ENCODE measurements at regions not wholly inside any gene's neighbourhood (a gene's known extent, or its start where the extent isn't known, plus 50 kb on each side); places are given as distances from the start of the nearest gene placed in this dataset.

- FAIRE-seq (no peak), DNase-seq (ENCODE audit: insufficient read length, low spot score) (no peak)
- TF ChIP-seq TAF1 (IDR thresholded peaks at IDR 0.05; ENCODE audit: low read depth, low read length) (no peak), SPI1 (IDR thresholded peaks at IDR 0.05; ENCODE audit: low read depth, low read length) (no peak), POU2F2 (IDR thresholded peaks at IDR 0.05; ENCODE audit: low read depth, low read length) (no peak), POLR2A (IDR thresholded peaks at IDR 0.05; ENCODE audit: low read depth, low read length) (no peak), PAX5 (IDR thresholded peaks at IDR 0.05; ENCODE audit: insufficient read depth, low read length, severe bottlenecking) (no peak), POLR2AphosphoS5 (IDR thresholded peaks at IDR 0.05; ENCODE audit: low read depth, low read length) (no peak)
Measured at GRCh38 chr2:106618614-106619013, 131.4 kb downstream of the CD8B2 start.

- TF ChIP-seq SPI1 (IDR thresholded peaks at IDR 0.05; ENCODE audit: low read depth, low read length): no peak
- no peak for TF ChIP-seq PAX5 (IDR thresholded peaks at IDR 0.05; ENCODE audit: insufficient read depth, low read length, severe bottlenecking)
- TF ChIP-seq POLR2AphosphoS5 (IDR thresholded peaks at IDR 0.05; ENCODE audit: low read depth, low read length): no peak
- no peak for TF ChIP-seq POLR2A (IDR thresholded peaks at IDR 0.05; ENCODE audit: low read depth, low read length)
- no peak for TF ChIP-seq POU2F2 (IDR thresholded peaks at IDR 0.05; ENCODE audit: low read depth, low read length)
- TF ChIP-seq TAF1 (IDR thresholded peaks at IDR 0.05; ENCODE audit: low read depth, low read length): no peak
- DNase-seq (ENCODE audit: insufficient read length, low spot score): no peak
- no peak for FAIRE-seq
Measured at GRCh38 chr2:106623456-106623855, 136.3 kb downstream of the CD8B2 start.

- FAIRE-seq (no peak), DNase-seq (ENCODE audit: insufficient read length, low spot score) (no peak)
- TF ChIP-seq PAX5 (IDR thresholded peaks at IDR 0.05; ENCODE audit: insufficient read depth, low read length, severe bottlenecking): no peak
- no peak for TF ChIP-seq POLR2A (IDR thresholded peaks at IDR 0.05; ENCODE audit: low read depth, low read length)
- TF ChIP-seq POLR2AphosphoS5 (IDR thresholded peaks at IDR 0.05; ENCODE audit: low read depth, low read length): no peak
- no peak for TF ChIP-seq SPI1 (IDR thresholded peaks at IDR 0.05; ENCODE audit: low read depth, low read length)
- no peak for TF ChIP-seq TAF1 (IDR thresholded peaks at IDR 0.05; ENCODE audit: low read depth, low read length)
- TF ChIP-seq POU2F2 (IDR thresholded peaks at IDR 0.05; ENCODE audit: low read depth, low read length): no peak
Measured at GRCh38 chr2:106624787-106625380, 137.7 kb downstream of the CD8B2 start.

GRCh38 chr2:106628377-106628776, 141.2 kb downstream of the CD8B2 start:
- DNase-seq (ENCODE audit: insufficient read length, low spot score) (no peak), FAIRE-seq (no peak)
- TF ChIP-seq POLR2AphosphoS5 (IDR thresholded peaks at IDR 0.05; ENCODE audit: low read depth, low read length): no peak
- no peak for TF ChIP-seq SPI1 (IDR thresholded peaks at IDR 0.05; ENCODE audit: low read depth, low read length)

DNA sequence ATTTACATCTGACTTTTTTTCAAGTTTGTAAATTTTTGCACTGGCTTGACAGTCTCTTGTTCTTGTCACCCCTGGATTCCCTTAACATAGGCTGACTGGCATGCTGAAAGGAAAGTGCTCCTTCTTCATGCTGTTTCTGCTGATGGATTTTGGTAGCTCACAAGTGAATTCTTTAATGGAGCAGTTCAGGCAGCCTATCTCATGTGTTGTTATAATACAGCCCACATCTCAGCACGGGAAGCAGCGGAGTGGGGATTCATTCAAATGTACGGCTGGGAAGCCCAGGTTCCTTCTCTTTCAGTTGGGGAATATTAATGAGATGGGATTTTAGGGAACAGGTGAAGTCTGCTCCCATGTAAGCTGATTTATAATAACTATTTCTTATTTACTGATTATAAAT, 142.8 kb downstream of the CD8B2 start:
- TF ChIP-seq PAX5 (IDR thresholded peaks at IDR 0.05; ENCODE audit: insufficient read depth, low read length, severe bottlenecking): no peak
- TF ChIP-seq POU2F2 (IDR thresholded peaks at IDR 0.05; ENCODE audit: low read depth, low read length): no peak
- no peak for TF ChIP-seq TAF1 (IDR thresholded peaks at IDR 0.05; ENCODE audit: low read depth, low read length)
- TF ChIP-seq POLR2A (IDR thresholded peaks at IDR 0.05; ENCODE audit: low read depth, low read length): no peak
- no peak for TF ChIP-seq SPI1 (IDR thresholded peaks at IDR 0.05; ENCODE audit: low read depth, low read length)
- no peak for TF ChIP-seq POLR2AphosphoS5 (IDR thresholded peaks at IDR 0.05; ENCODE audit: low read depth, low read length)
- no peak for DNase-seq (ENCODE audit: insufficient read length, low spot score)
- no peak for FAIRE-seq

- TF ChIP-seq POLR2A (IDR thresholded peaks at IDR 0.05; ENCODE audit: low read depth, low read length): no peak
- DNase-seq (ENCODE audit: insufficient read length, low spot score) (no peak), FAIRE-seq (no peak)
Measured at GRCh38 chr2:106631281-106631680, 144.1 kb downstream of the CD8B2 start.

DNA sequence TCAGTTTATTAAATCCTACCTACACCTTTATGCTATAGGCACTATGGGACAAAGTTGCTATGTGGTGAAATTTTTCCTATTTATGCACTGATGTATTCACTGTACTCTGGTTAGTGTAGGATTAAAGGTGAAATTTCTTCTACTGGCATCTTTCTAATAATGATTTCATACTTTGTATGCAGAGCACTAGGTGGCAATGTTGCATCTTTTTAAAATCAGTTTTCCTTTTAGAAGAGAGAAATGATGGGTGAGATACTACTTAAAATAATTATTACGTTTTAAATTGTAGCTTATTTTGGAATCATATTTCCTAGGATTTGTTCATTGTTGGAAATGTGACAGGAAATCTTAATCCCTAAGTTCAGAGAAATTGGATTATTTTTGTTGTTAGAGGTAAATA, 150.9 kb downstream of the CD8B2 start:
- TF ChIP-seq POLR2A (IDR thresholded peaks at IDR 0.05; ENCODE audit: low read depth, low read length) (no peak), POU2F2 (IDR thresholded peaks at IDR 0.05; ENCODE audit: low read depth, low read length) (no peak), SPI1 (IDR thresholded peaks at IDR 0.05; ENCODE audit: low read depth, low read length) (no peak), TAF1 (IDR thresholded peaks at IDR 0.05; ENCODE audit: low read depth, low read length) (no peak), PAX5 (IDR thresholded peaks at IDR 0.05; ENCODE audit: insufficient read depth, low read length, severe bottlenecking) (no peak), POLR2AphosphoS5 (IDR thresholded peaks at IDR 0.05; ENCODE audit: low read depth, low read length) (no peak)
- no peak for FAIRE-seq

GRCh38 chr2:106638580-106638979, 151.4 kb downstream of the CD8B2 start:
- DNase-seq (ENCODE audit: insufficient read length, low spot score): no peak
- FAIRE-seq: no peak
- TF ChIP-seq PAX5 (IDR thresholded peaks at IDR 0.05; ENCODE audit: insufficient read depth, low read length, severe bottlenecking) (no peak), SPI1 (IDR thresholded peaks at IDR 0.05; ENCODE audit: low read depth, low read length) (no peak)

More for the DNA sequence above, 150.9 kb downstream of the CD8B2 start:
- DNase-seq (ENCODE audit: insufficient read length, low spot score): no peak

DNA sequence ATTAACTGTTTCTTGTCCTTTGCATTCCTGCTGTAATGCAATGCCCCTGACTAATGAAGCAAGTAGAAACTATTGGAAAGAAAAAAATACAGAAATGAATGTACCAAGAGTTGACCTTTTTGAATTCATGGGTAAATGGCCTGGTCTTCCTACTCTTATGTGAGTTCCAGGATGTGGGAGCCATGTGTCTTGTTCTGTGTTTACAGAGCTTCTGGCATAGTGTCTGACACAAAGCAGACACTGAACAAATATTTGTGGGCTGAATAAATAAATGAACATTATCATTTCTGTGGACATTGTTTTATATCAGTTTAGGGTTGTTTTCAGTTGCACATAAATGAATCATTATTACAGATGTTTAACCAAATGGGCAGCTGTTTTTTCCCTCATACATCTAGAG, 155.5 kb downstream of the CD8B2 start:
- TF ChIP-seq POU2F2 (IDR thresholded peaks at IDR 0.05; ENCODE audit: low read depth, low read length): no peak
- no peak for TF ChIP-seq POLR2AphosphoS5 (IDR thresholded peaks at IDR 0.05; ENCODE audit: low read depth, low read length)
- no peak for TF ChIP-seq SPI1 (IDR thresholded peaks at IDR 0.05; ENCODE audit: low read depth, low read length)
- no peak for TF ChIP-seq POLR2A (IDR thresholded peaks at IDR 0.05; ENCODE audit: low read depth, low read length)
- TF ChIP-seq TAF1 (IDR thresholded peaks at IDR 0.05; ENCODE audit: low read depth, low read length): no peak
- TF ChIP-seq PAX5 (IDR thresholded peaks at IDR 0.05; ENCODE audit: insufficient read depth, low read length, severe bottlenecking): no peak
- DNase-seq (ENCODE audit: insufficient read length, low spot score): no peak
- FAIRE-seq: no peak

GRCh38 chr2:106644623-106645022, 157.5 kb downstream of the CD8B2 start:
- FAIRE-seq: no peak
- TF ChIP-seq POU2F2 (IDR thresholded peaks at IDR 0.05; ENCODE audit: low read depth, low read length): no peak
- no peak for TF ChIP-seq PAX5 (IDR thresholded peaks at IDR 0.05; ENCODE audit: insufficient read depth, low read length, severe bottlenecking)
- TF ChIP-seq POLR2A (IDR thresholded peaks at IDR 0.05; ENCODE audit: low read depth, low read length): no peak
- TF ChIP-seq POLR2AphosphoS5 (IDR thresholded peaks at IDR 0.05; ENCODE audit: low read depth, low read length): no peak
- no peak for TF ChIP-seq TAF1 (IDR thresholded peaks at IDR 0.05; ENCODE audit: low read depth, low read length)
- TF ChIP-seq SPI1 (IDR thresholded peaks at IDR 0.05; ENCODE audit: low read depth, low read length): no peak
- DNase-seq (ENCODE audit: insufficient read length, low spot score): no peak
